ENCODE measurements at regions not wholly inside any gene's neighbourhood (a gene's known extent, or its start where the extent isn't known, plus 50 kb on each side); places are given as distances from the start of the nearest gene placed in this dataset.

- H2AFZ ChIP-seq (ENCODE audit: low read length) = no peak overlapping the region
- intact Hi-C loops (cut with micrococcal nuclease) = no loop called here
- H3K4me3 ChIP-seq (ENCODE audit: low read length) = no peak overlapping the region
- H3K79me2 ChIP-seq (ENCODE audit: low read length) = no peaks in the 10 kb centered on the region
- H3K9me3 ChIP-seq (ENCODE audit: low read length) = 0 out of 2 replicates have a peak, but pooled peaks cover 4% of the 10 kb centered on the region
- no peak for TF ChIP-seq EZH2 (IDR thresholded peaks at IDR 0.05; ENCODE audit: low read length, unreplicated experiment)
- no peak for TF ChIP-seq CTCF (conservative IDR thresholded peaks at IDR 0.05; ENCODE audit: low read depth, low read length)
- no peak for TF ChIP-seq EZH2phosphoT487 (IDR thresholded peaks at IDR 0.05; ENCODE audit: borderline replicate concordance, low read length)
- H3K4me1 ChIP-seq (ENCODE audit: insufficient read depth, low read length) = no peaks in the 10 kb centered on the region
- DNase-seq (no peak), ATAC-seq (no peak)
- no peak overlapping the region for H3K27ac ChIP-seq (ENCODE audit: low read length)
- ChIA-PET CTCF (no interaction called here), POLR2A (ENCODE audit: unreplicated experiment) (no interaction called here)
- H3F3A ChIP-seq (ENCODE audit: low read length, unreplicated experiment) = no peaks in the 10 kb centered on the region
- no peaks in the 10 kb centered on the region for H3K36me3 ChIP-seq (ENCODE audit: low read depth, low read length)
- H3K9ac ChIP-seq (ENCODE audit: low read length) = no peak overlapping the region
- H3K27me3 ChIP-seq (ENCODE audit: low read length) = no peaks in the 10 kb centered on the region
- H3K9me2 ChIP-seq (replicated peaks; ENCODE audit: low read length) = no peaks in the 10 kb centered on the region
- BruUV-seq (replicated peaks) = no TSS peak
- H4K20me1 ChIP-seq (ENCODE audit: low read length) = no peaks in the 10 kb centered on the region
- H3K4me2 ChIP-seq (ENCODE audit: low read length) = no peak overlapping the region
These were observed 297.8 kb upstream of the IRX2 start for GRCh38 chr5:3049261-3049660.

GRCh38 chr5:3047212-3047774, 295.8 kb upstream of the IRX2 start:
- Histone ChIP-seq H3K9me2 (replicated peaks; ENCODE audit: low read length) (no peaks in the 10 kb centered on the region), H3K36me3 (ENCODE audit: low read depth, low read length) (no peaks in the 10 kb centered on the region), H3K4me2 (ENCODE audit: low read length) (no peak overlapping the region), H3K79me2 (ENCODE audit: low read length) (no peaks in the 10 kb centered on the region), H3K4me1 (ENCODE audit: insufficient read depth, low read length) (no peaks in the 10 kb centered on the region), H3K27ac (ENCODE audit: low read length) (no peak overlapping the region), H2AFZ (ENCODE audit: low read length) (no peak overlapping the region), H3K9me3 (ENCODE audit: low read length) (0 out of 2 replicates have a peak, but pooled peaks cover 4% of the 10 kb centered on the region), H3F3A (ENCODE audit: low read length, unreplicated experiment) (no peaks in the 10 kb centered on the region), H3K4me3 (ENCODE audit: low read length) (no peak overlapping the region), H4K20me1 (ENCODE audit: low read length) (no peaks in the 10 kb centered on the region), H3K27me3 (ENCODE audit: low read length) (no peaks in the 10 kb centered on the region), H3K9ac (ENCODE audit: low read length) (no peak overlapping the region)
- TF ChIP-seq EZH2 (IDR thresholded peaks at IDR 0.05; ENCODE audit: low read length, unreplicated experiment) = no peak
- TF ChIP-seq EZH2phosphoT487 (IDR thresholded peaks at IDR 0.05; ENCODE audit: borderline replicate concordance, low read length) = no peak
- no peak for TF ChIP-seq CTCF (conservative IDR thresholded peaks at IDR 0.05; ENCODE audit: low read depth, low read length)
- ATAC-seq (no peak), DNase-seq (no peak)
- POLR2A ChIA-PET (ENCODE audit: unreplicated experiment) = no interaction called here
- no TSS peak for BruUV-seq (replicated peaks)
- intact Hi-C loops (cut with micrococcal nuclease) = no loop called here
- CTCF ChIA-PET = no interaction called here

GRCh38 chr5:3043600-3043999, 292.1 kb upstream of the IRX2 start:
- ChIA-PET POLR2A (ENCODE audit: unreplicated experiment) (no interaction called here), CTCF (no interaction called here)
- H3K4me2 ChIP-seq (ENCODE audit: low read length) = no peak overlapping the region
- BruUV-seq (replicated peaks) = no TSS peak
- H3K79me2 ChIP-seq (ENCODE audit: low read length) = no peaks in the 10 kb centered on the region
- H3K9me3 ChIP-seq (ENCODE audit: low read length) = 0 out of 2 replicates have a peak, but pooled peaks cover 4% of the 10 kb centered on the region
- no peak overlapping the region for H2AFZ ChIP-seq (ENCODE audit: low read length)
- H3K9ac ChIP-seq (ENCODE audit: low read length) = no peak overlapping the region
- ATAC-seq (no peak), DNase-seq (no peak)
- no peak overlapping the region for H3K4me3 ChIP-seq (ENCODE audit: low read length)
- H3K36me3 ChIP-seq (ENCODE audit: low read depth, low read length) = no peaks in the 10 kb centered on the region
- no peaks in the 10 kb centered on the region for H4K20me1 ChIP-seq (ENCODE audit: low read length)
- TF ChIP-seq CTCF (conservative IDR thresholded peaks at IDR 0.05; ENCODE audit: low read depth, low read length) = no peak
- TF ChIP-seq EZH2phosphoT487 (IDR thresholded peaks at IDR 0.05; ENCODE audit: borderline replicate concordance, low read length) = no peak
- no peak for TF ChIP-seq EZH2 (IDR thresholded peaks at IDR 0.05; ENCODE audit: low read length, unreplicated experiment)
- no peaks in the 10 kb centered on the region for H3F3A ChIP-seq (ENCODE audit: low read length, unreplicated experiment)
- H3K27ac ChIP-seq (ENCODE audit: low read length) = no peak overlapping the region
- intact Hi-C loops (cut with micrococcal nuclease) = no loop called here
- H3K9me2 ChIP-seq (replicated peaks; ENCODE audit: low read length) = no peaks in the 10 kb centered on the region
- H3K4me1 ChIP-seq (ENCODE audit: insufficient read depth, low read length) = no peaks in the 10 kb centered on the region
- H3K27me3 ChIP-seq (ENCODE audit: low read length) = no peaks in the 10 kb centered on the region
